OCI-LY7 (cell line): ENCODE measurements at regions not wholly inside any gene's neighbourhood (a gene's known extent, or its start where the extent isn't known, plus 50 kb on each side); places are given as distances from the start of the nearest gene placed in this dataset.

ENCODE experiments used
- BruUV-seq: library from RNA; stranded (reverse); fragments of 400-500 nt; replicated peaks from 2 replicates; lab custom pipeline; 2021; lab: Mats Ljungman, UMichigan
- CTCF ChIA-PET: fragments of 300-600 bp; sonication (Branson Sonifier 250); formaldehyde crosslinking; loops from one replicate; lab custom pipeline; 2022; ENCODE audit warnings: antibody characterized with exemption; ENCODE audit not compliant: unreplicated experiment; lab: Charles Lee
- POLR2A ChIA-PET: fragments of 300-600 bp; sonication (Branson Sonifier 250); formaldehyde crosslinking; loops from one replicate; lab custom pipeline; 2022; ENCODE audit warnings: antibody characterized with exemption; lab: Charles Lee
- DNase-seq: peaks from one replicate; pipeline ENCODE4 v3.0.0-alpha.2; 2015; ENCODE audit warnings: low spot score
- H2AFZ ChIP-seq: fragments of 200-600 bp; sonication (generic), shearing (Covaris generic); 2 replicates; pipeline ENCODE4 v1.6.1; 2014; ENCODE audit warnings: mild to moderate bottlenecking, antibody characterized with exemption, low read length, moderate library complexity
- H3K27ac ChIP-seq: fragments of 200-600 bp; sonication (generic); 2 replicates; pipeline ENCODE4 v1.5.1; 2014; ENCODE audit warnings: mixed run types, low read depth, mild to moderate bottlenecking, moderate library complexity, low read length, inconsistent platforms; ENCODE audit not compliant: poor library complexity, severe bottlenecking
- H3K36me3 ChIP-seq: fragments of 200-600 bp; sonication (generic); 2 replicates; pipeline ENCODE4 v1.6.1; 2014; ENCODE audit warnings: mild to moderate bottlenecking, antibody characterized with exemption, low read length, moderate library complexity, mixed read lengths; ENCODE audit not compliant: insufficient read depth
- H3K4me1 ChIP-seq: fragments of 200-600 bp; sonication (generic); 2 replicates; pipeline ENCODE4 v1.5.1; 2014; ENCODE audit warnings: mild to moderate bottlenecking, low read length; ENCODE audit not compliant: insufficient read depth, poor library complexity, severe bottlenecking
- H3K4me2 ChIP-seq: fragments of 200-600 bp; sonication (generic); 2 replicates; pipeline ENCODE4 v1.6.1; 2014; ENCODE audit warnings: mild to moderate bottlenecking, low read length
- H3K4me3 ChIP-seq: fragments of 200-600 bp; sonication (generic); 2 replicates; pipeline ENCODE4 v1.5.1; 2014; ENCODE audit warnings: mild to moderate bottlenecking, low read depth, low read length; ENCODE audit not compliant: poor library complexity, severe bottlenecking
- H3K79me2 ChIP-seq: fragments of 200-600 bp; sonication (generic); 2 replicates; pipeline ENCODE4 v1.6.1; 2016; ENCODE audit warnings: low read depth, mild to moderate bottlenecking, low read length, moderate library complexity, mixed read lengths; ENCODE audit not compliant: insufficient read depth
- H3K9me2 ChIP-seq: fragments of 200-600 bp; sonication (generic); 2 replicates; pipeline ENCODE4 v1.6.1; 2016; ENCODE audit warnings: mild to moderate bottlenecking, low read length, mixed read lengths; ENCODE audit not compliant: insufficient read depth
- H3K9me3 ChIP-seq: fragments of 200-600 bp; sonication (generic); 2 replicates; pipeline ENCODE4 v1.6.1; 2014; ENCODE audit warnings: mild to moderate bottlenecking, mixed run types, low read length, mixed read lengths
- H4K20me1 ChIP-seq: fragments of 200-600 bp; sonication (generic); 2 replicates; pipeline ENCODE4 v1.6.1; 2014; ENCODE audit warnings: mild to moderate bottlenecking, antibody characterized with exemption, low read length, moderate library complexity, mixed read lengths; ENCODE audit not compliant: insufficient read depth
- EZH2phosphoT487 ChIP-seq: fragments of 200-600 bp; sonication (generic); IDR thresholded peaks from 2 replicates; pipeline ENCODE4 v1.6.1; 2018; ENCODE audit warnings: low read depth, borderline replicate concordance, mild to moderate bottlenecking, mixed run types, antibody characterized with exemption, low read length, moderate library complexity, mixed read lengths
- intact Hi-C: fragments of 100-400 bp; cut with micrococcal nuclease; formaldehyde crosslinking; loops from one replicate; pipeline ENCODE4 v1.10.0; 2022; ENCODE audit not compliant: unreplicated experiment
- TF ChIP-seq, protein P1 (sequence below): fragments of 200-600 bp; sonication (generic); conservative IDR thresholded peaks from 2 replicates; pipeline ENCODE4 v1.5.1; 2014; ENCODE audit warnings: mild to moderate bottlenecking, antibody characterized with exemption, low read length, moderate library complexity, mixed read lengths

DNA sequence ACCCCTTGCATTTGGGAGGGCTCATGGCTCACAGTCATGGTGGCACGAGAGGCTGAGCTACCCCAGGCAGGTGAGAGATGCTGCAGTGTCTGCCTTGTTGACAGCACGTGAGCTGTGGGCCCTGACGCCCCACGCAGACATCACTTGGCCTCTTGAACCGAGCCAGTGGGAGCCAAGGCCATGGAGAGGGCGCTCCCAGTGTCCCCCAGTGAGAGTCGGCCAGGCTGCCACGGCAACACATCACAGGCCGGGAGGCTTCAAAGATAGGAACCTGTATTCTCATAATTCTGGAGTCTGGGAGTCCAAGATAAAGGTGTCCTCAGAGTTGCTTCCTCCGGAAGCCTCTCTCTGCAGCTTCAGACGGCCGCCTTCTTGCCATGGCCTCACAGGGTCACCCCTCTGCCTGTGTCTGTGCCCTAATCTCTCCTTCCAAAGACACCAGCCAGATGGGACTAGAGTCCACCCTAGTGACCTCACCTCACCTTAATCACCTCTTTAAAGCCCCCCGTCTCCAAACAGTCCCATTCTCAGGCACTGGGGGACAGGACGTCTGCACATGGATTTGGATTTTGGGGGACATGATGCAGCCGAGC, 119.6 kb downstream of the KLF6 start:
- CTCF ChIA-PET: no interaction called here
- Histone ChIP-seq H4K20me1 (no peaks in the 10 kb centered on the region), H3K4me2 (no peak overlapping the region), H3K4me1 (peaks cover 22% of the 10 kb centered on the region), H3K4me3 (no peak overlapping the region), H3K36me3 (no peaks in the 10 kb centered on the region), H3K9me2 (no peaks in the 10 kb centered on the region), H3K79me2 (no peaks in the 10 kb centered on the region), H3K9me3 (no peaks in the 10 kb centered on the region), H3K27ac (no peak overlapping the region), H2AFZ (no peak overlapping the region)
- no TSS peak for BruUV-seq
- intact Hi-C loops: no loop called here
- POLR2A ChIA-PET: no interaction called here
- no peak for DNase-seq
- TF ChIP-seq EZH2phosphoT487: no peak
- TF ChIP-seq, protein P1, sequence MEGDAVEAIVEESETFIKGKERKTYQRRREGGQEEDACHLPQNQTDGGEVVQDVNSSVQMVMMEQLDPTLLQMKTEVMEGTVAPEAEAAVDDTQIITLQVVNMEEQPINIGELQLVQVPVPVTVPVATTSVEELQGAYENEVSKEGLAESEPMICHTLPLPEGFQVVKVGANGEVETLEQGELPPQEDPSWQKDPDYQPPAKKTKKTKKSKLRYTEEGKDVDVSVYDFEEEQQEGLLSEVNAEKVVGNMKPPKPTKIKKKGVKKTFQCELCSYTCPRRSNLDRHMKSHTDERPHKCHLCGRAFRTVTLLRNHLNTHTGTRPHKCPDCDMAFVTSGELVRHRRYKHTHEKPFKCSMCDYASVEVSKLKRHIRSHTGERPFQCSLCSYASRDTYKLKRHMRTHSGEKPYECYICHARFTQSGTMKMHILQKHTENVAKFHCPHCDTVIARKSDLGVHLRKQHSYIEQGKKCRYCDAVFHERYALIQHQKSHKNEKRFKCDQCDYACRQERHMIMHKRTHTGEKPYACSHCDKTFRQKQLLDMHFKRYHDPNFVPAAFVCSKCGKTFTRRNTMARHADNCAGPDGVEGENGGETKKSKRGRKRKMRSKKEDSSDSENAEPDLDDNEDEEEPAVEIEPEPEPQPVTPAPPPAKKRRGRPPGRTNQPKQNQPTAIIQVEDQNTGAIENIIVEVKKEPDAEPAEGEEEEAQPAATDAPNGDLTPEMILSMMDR: no peak

DNA sequence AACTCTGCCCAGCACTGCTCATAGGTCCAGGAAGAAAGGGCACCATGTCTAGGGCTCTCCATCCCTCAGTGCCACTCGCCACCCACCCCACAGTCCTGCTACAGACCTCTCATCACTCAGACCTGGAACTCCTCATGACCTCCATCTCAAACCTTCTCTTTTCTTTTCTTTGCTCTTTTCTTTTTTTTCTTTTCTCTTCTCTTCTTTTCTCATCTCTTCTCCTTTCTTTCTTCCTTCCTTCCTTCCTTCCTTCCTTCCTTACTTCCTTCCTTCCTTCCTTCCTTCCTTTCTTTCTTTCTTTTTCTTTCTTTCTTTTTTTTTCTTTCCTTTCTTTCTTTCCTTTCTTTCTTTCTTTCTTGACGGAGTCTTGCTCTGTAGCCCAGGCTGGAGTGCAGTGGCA, 122.2 kb downstream of the KLF6 start:
- ChIA-PET POLR2A (interaction anchor here (0.6 kb wide), 1 partner anchor 467 kb away, joined by 8 read pairs; no protein-coding TSS in a partner anchor), CTCF (no interaction called here)
- no peak overlapping the region for H2AFZ ChIP-seq
- H3K4me3 ChIP-seq: no peak overlapping the region
- H3K9me2 ChIP-seq: no peaks in the 10 kb centered on the region
- intact Hi-C loops: no loop called here
- H3K36me3 ChIP-seq: no peaks in the 10 kb centered on the region
- no peak for DNase-seq
- BruUV-seq: no TSS peak
- peaks cover 13% of the 10 kb centered on the region for H3K4me1 ChIP-seq
- no peaks in the 10 kb centered on the region for H4K20me1 ChIP-seq
- no peaks in the 10 kb centered on the region for H3K79me2 ChIP-seq
- H3K4me2 ChIP-seq: no peak overlapping the region
- H3K9me3 ChIP-seq: no peaks in the 10 kb centered on the region
- H3K27ac ChIP-seq: no peak overlapping the region
- no peak for TF ChIP-seq EZH2phosphoT487
- TF ChIP-seq, protein P1: no peak

DNA sequence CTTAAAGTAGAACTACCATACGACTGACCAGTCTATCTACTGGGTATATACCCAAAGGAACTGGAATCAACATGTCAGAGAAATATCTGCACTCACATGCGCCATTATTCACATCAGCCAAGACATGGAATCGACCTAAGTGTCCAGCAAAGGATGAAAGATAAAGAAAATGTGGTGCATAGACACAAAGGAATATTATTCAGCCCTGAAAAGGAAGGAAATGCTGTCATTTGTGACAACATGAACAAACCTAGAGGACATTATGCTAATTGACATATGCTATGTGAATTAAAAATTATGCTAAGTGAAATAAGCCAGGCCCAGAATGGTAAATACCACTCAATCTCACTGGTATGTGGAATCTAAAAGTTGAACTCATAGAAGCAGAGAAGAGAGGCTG, 123.7 kb downstream of the KLF6 start:
- Histone ChIP-seq H3K36me3 (no peaks in the 10 kb centered on the region), H3K4me2 (no peak overlapping the region), H3K4me3 (no peak overlapping the region), H3K9me2 (no peaks in the 10 kb centered on the region), H3K4me1 (peaks cover 8% of the 10 kb centered on the region), H4K20me1 (no peaks in the 10 kb centered on the region), H3K79me2 (no peaks in the 10 kb centered on the region), H3K27ac (no peak overlapping the region), H3K9me3 (no peaks in the 10 kb centered on the region), H2AFZ (no peak overlapping the region)
- ChIA-PET CTCF (no interaction called here), POLR2A (interaction anchor here (0.9 kb wide), 1 partner anchor 113 kb away, joined by 4 read pairs; no protein-coding TSS in a partner anchor)
- DNase-seq: no peak
- intact Hi-C loops: no loop called here
- TF ChIP-seq EZH2phosphoT487: no peak
- TF ChIP-seq, protein P1: no peak
- no TSS peak for BruUV-seq
